Peyer's patch (tissue), 4 donors: ENCODE measurements at regions not wholly inside any gene's neighbourhood (a gene's known extent, or its start where the extent isn't known, plus 50 kb on each side); places are given as distances from the start of the nearest gene placed in this dataset.
"Not testable (repeated sequence)": the region's sequence is repeated elsewhere in the genome, so short reads cannot be mapped to it uniquely, and the experiment has no call there.

ENCODE experiments used
- DNase-seq, 3 donors: peaks; one replicate each; pipeline ENCODE4 v3.0.0-alpha.2; 2017 to 2019
- H3K27ac ChIP-seq, 4 donors: fragments of 200-600 bp; sonication (generic); one replicate each; pipeline ENCODE4 v1.5.1; 2016 to 2019
- H3K27me3 ChIP-seq, 2 donors: fragments of 200-600 bp; sonication (generic); one replicate each; pipeline ENCODE4 v1.5.1; 2019
- H3K36me3 ChIP-seq, 3 donors: fragments of 200-600 bp; sonication (generic); one replicate each; pipeline ENCODE4 v1.5.1; 2016 to 2019
- H3K4me1 ChIP-seq, 4 donors: fragments of 200-600 bp; sonication (generic); one replicate each; pipeline ENCODE4 v1.5.1; 2016 to 2019
- H3K4me3 ChIP-seq, 4 donors: fragments of 200-600 bp; sonication (generic); 1 replicate in 3 of 4; 2 replicates in 1 of 4; pipeline ENCODE4 v1.5.1; 2016 to 2019; ENCODE audit warnings: mild to moderate bottlenecking in 1 of 4
- H3K9me3 ChIP-seq, 4 donors: fragments of 200-600 bp; sonication (generic); one replicate each; pipeline ENCODE4 v1.5.1; 2016 to 2019; ENCODE audit warnings: mild to moderate bottlenecking in 1 of 4
- CTCF ChIP-seq, 6 experiments: fragments of 450-650 bp in 4 of 6; fragments of 200-600 bp in 2 of 6; sonication (generic) in 1 of 6; IDR thresholded peaks; one replicate each; pipeline ENCODE4 v1.5.1; 2017 to 2019; ENCODE audit warnings: antibody characterized with exemption in 6 of 6, mild to moderate bottlenecking in 3 of 6, moderate library complexity in 1 of 6
- POLR2A ChIP-seq, 2 donors: fragments of 450-650 bp; IDR thresholded peaks; one replicate each; pipeline ENCODE4 v1.5.1; 2017; ENCODE audit warnings: antibody characterized with exemption in 2 of 2, mild to moderate bottlenecking in 2 of 2, moderate library complexity in 2 of 2

GRCh38 chr5:82448374-82448773 lies 170.2 kb upstream of the RPS23 start:
- no peak for DNase-seq
- Histone ChIP-seq H3K27me3 (no peaks in the 10 kb centered on the region), H3K4me3 (no peak overlapping the region), H3K27ac (no peak overlapping the region), H3K36me3 (no peaks in the 10 kb centered on the region), H3K4me1 (no peaks in the 10 kb centered on the region), H3K9me3 (no peaks in the 10 kb centered on the region)
- TF ChIP-seq CTCF (IDR thresholded peaks at IDR 0.05) (no peak), POLR2A (IDR thresholded peaks at IDR 0.05) (no peak)

GRCh38 chr5:82447913-82448312 lies 169.8 kb upstream of the RPS23 start:
- H3K27me3 ChIP-seq = no peaks in the 10 kb centered on the region
- no peak overlapping the region for H3K27ac ChIP-seq
- no peak for TF ChIP-seq POLR2A (IDR thresholded peaks at IDR 0.05)
- no peak for TF ChIP-seq CTCF (IDR thresholded peaks at IDR 0.05)
- no peak for DNase-seq
- H3K4me1 ChIP-seq = no peaks in the 10 kb centered on the region
- no peaks in the 10 kb centered on the region for H3K9me3 ChIP-seq
- H3K36me3 ChIP-seq = no peaks in the 10 kb centered on the region
- H3K4me3 ChIP-seq = no peak overlapping the region

- no peaks in the 10 kb centered on the region for H3K27me3 ChIP-seq
Observed at GRCh38 chr5:82446809-82447208, 168.7 kb upstream of the RPS23 start.

GRCh38 chr5:82445726-82446335 lies 167.7 kb upstream of the RPS23 start:
- no peaks in the 10 kb centered on the region for H3K36me3 ChIP-seq
- H3K9me3 ChIP-seq = no peaks in the 10 kb centered on the region
- H3K4me1 ChIP-seq = no peaks in the 10 kb centered on the region
- H3K27ac ChIP-seq = peak overlapping the region in 1 of 4 donors; percentile 15
- peak in 1 of 3 donors; percentile 54 for DNase-seq
- no peak for TF ChIP-seq CTCF (IDR thresholded peaks at IDR 0.05)
- no peak for TF ChIP-seq POLR2A (IDR thresholded peaks at IDR 0.05)
- H3K4me3 ChIP-seq = no peak overlapping the region
- no peaks in the 10 kb centered on the region for H3K27me3 ChIP-seq

More at GRCh38 chr5:82446809-82447208, 168.7 kb upstream of the RPS23 start:
- no peaks in the 10 kb centered on the region for H3K36me3 ChIP-seq
- no peak overlapping the region for H3K27ac ChIP-seq
- H3K9me3 ChIP-seq = no peaks in the 10 kb centered on the region
- no peak for DNase-seq
- H3K4me1 ChIP-seq = no peaks in the 10 kb centered on the region
- no peak overlapping the region for H3K4me3 ChIP-seq
- TF ChIP-seq POLR2A (IDR thresholded peaks at IDR 0.05) (no peak), CTCF (IDR thresholded peaks at IDR 0.05) (no peak)

GRCh38 chr5:82439750-82440445 lies 161.7 kb upstream of the RPS23 start:
- H3K36me3 ChIP-seq = no peaks in the 10 kb centered on the region
- TF ChIP-seq CTCF (IDR thresholded peaks at IDR 0.05) (no peak), POLR2A (IDR thresholded peaks at IDR 0.05) (no peak)
- no peak overlapping the region for H3K4me3 ChIP-seq
- H3K27me3 ChIP-seq = no peaks in the 10 kb centered on the region
- no peak for DNase-seq
- H3K27ac ChIP-seq = no peak overlapping the region
- no peaks in the 10 kb centered on the region for H3K9me3 ChIP-seq
- H3K4me1 ChIP-seq = no peaks in the 10 kb centered on the region

- H3K27me3 ChIP-seq, DNase-seq, H3K4me3 ChIP-seq, H3K4me1 ChIP-seq, H3K27ac ChIP-seq, H3K36me3 ChIP-seq, H3K9me3 ChIP-seq: not testable (repeated sequence)
Observed at GRCh38 chr5:82437565-82437964, 159.4 kb upstream of the RPS23 start.
